WTC11 (cell line): ENCODE measurements at regions not wholly inside any gene's neighbourhood (a gene's known extent, or its start where the extent isn't known, plus 50 kb on each side); places are given as distances from the start of the nearest gene placed in this dataset.

Experiments
- ATAC-seq: fragments of 200-7000 bp; cut with Tn5 transposase; 2 replicates; pipeline ENCODE4 v1.10.0; 2021; ENCODE audit warnings: mild to moderate bottlenecking, moderate library complexity
- CTCF ChIA-PET: fragments of 300-600 bp; sonication (Branson Sonifier 250); formaldehyde crosslinking; loops from one replicate; lab custom pipeline; 2021; ENCODE audit warnings: antibody characterized with exemption; lab: Charles Lee
- POLR2A ChIA-PET: fragments of 350-600 bp; sonication (Branson Sonifier 250); formaldehyde crosslinking; loops from one replicate; lab custom pipeline; 2021; ENCODE audit warnings: antibody characterized with exemption; lab: Charles Lee
- DNase-seq: peaks from one replicate; pipeline ENCODE4 v3.0.0; 2021; ENCODE audit warnings: low spot score
- H3K27ac Mint-ChIP-seq: 2 replicates; pipeline ENCODE4 v1.8.0; 2021; ENCODE audit warnings: mixed read lengths
- H3K27me3 Mint-ChIP-seq: 2 replicates; pipeline ENCODE4 v1.8.0; 2021; ENCODE audit warnings: low read depth, mild to moderate bottlenecking, moderate library complexity, mixed read lengths
- H3K36me3 Mint-ChIP-seq: 2 replicates; pipeline ENCODE4 v1.8.0; 2021; ENCODE audit warnings: mixed read lengths
- H3K4me1 Mint-ChIP-seq: 2 replicates; pipeline ENCODE4 v1.8.0; 2022; ENCODE audit warnings: mixed read lengths
- H3K4me3 Mint-ChIP-seq: 2 replicates; pipeline ENCODE4 v1.8.0; 2021; ENCODE audit warnings: mild to moderate bottlenecking, moderate library complexity, mixed read lengths
- H3K9me3 Mint-ChIP-seq: 2 replicates; pipeline ENCODE4 v1.8.0; 2021; ENCODE audit warnings: mixed read lengths
- AFF4 ChIP-seq: sonication (generic); formaldehyde crosslinking; IDR thresholded peaks from 2 replicates; pipeline ENCODE4 v1.8.1; 2023; ENCODE audit warnings: mild to moderate bottlenecking, missing genetic modification reagents, borderline replicate concordance
- AR ChIP-seq: fragments of 250-450 bp; sonication (Bioruptor Pico); IDR thresholded peaks from 2 replicates; pipeline ENCODE4 v1.9.0; 2021; ENCODE audit warnings: mild to moderate bottlenecking
- ARID4B ChIP-seq: sonication (generic); formaldehyde crosslinking; IDR thresholded peaks from 2 replicates; pipeline ENCODE4 v1.8.0; 2023; ENCODE audit warnings: missing genetic modification reagents, mild to moderate bottlenecking, borderline replicate concordance
- ATF6 ChIP-seq: sonication (generic); formaldehyde crosslinking; IDR thresholded peaks from 2 replicates; pipeline ENCODE4 v1.8.1; 2023; ENCODE audit warnings: mild to moderate bottlenecking, missing genetic modification reagents
- ELF4 ChIP-seq: sonication (generic); formaldehyde crosslinking; IDR thresholded peaks from 2 replicates; pipeline ENCODE4 v1.8.1; 2022; ENCODE audit warnings: low read depth, mild to moderate bottlenecking, moderate library complexity, missing genetic modification reagents
- ERG ChIP-seq: fragments of 250-450 bp; sonication (Bioruptor Pico); IDR thresholded peaks from 2 replicates; pipeline ENCODE4 v1.8.0; 2021; ENCODE audit warnings: mild to moderate bottlenecking
- ESRRA ChIP-seq: sonication (generic); formaldehyde crosslinking; IDR thresholded peaks from 2 replicates; pipeline ENCODE4 v1.8.1; 2022; ENCODE audit warnings: mild to moderate bottlenecking, missing genetic modification reagents, borderline replicate concordance
- HMGA2 ChIP-seq: fragments of 250-450 bp; sonication (Bioruptor Pico); IDR thresholded peaks from 2 replicates; pipeline ENCODE4 v1.4.0; 2021; ENCODE audit warnings: mild to moderate bottlenecking, moderate library complexity
- MLX ChIP-seq: sonication (generic); formaldehyde crosslinking; IDR thresholded peaks from 2 replicates; pipeline ENCODE4 v1.8.1; 2023; ENCODE audit warnings: mild to moderate bottlenecking, missing genetic modification reagents, moderate library complexity
- NFE2L1 ChIP-seq: sonication (generic); formaldehyde crosslinking; IDR thresholded peaks from 2 replicates; pipeline ENCODE4 v1.8.1; 2023; ENCODE audit warnings: missing genetic modification reagents
- NFYB ChIP-seq: sonication (generic); formaldehyde crosslinking; conservative IDR thresholded peaks from 2 replicates; pipeline ENCODE4 v1.8.0; 2022; ENCODE audit warnings: low read depth, missing genetic modification reagents
- ZBTB21 ChIP-seq: sonication (generic); formaldehyde crosslinking; IDR thresholded peaks from 2 replicates; pipeline ENCODE4 v1.8.1; 2023; ENCODE audit warnings: mild to moderate bottlenecking, missing genetic modification reagents, borderline replicate concordance
- ZNF425 ChIP-seq: fragments of 250-450 bp; sonication (Bioruptor Pico); conservative IDR thresholded peaks from 2 replicates; pipeline ENCODE4 v1.9.0; 2021; ENCODE audit warnings: mild to moderate bottlenecking

GRCh38 chr7:25926009-25926408, 226.0 kb upstream of the NFE2L3 start (continued):
- no peak for TF ChIP-seq ARID4B (CRISPR knock-in tag)
- TF ChIP-seq ZBTB21 (CRISPR knock-in tag), result no peak
- TF ChIP-seq AR (CRISPR knock-in tag), result no peak
- TF ChIP-seq NFE2L1 (CRISPR knock-in tag), result no peak

GRCh38 chr7:25926451-25926850, 225.5 kb upstream of the NFE2L3 start:
- POLR2A ChIA-PET, result no interaction called here
- Mint-ChIP-seq H3K27ac (no peak overlapping the region), H3K4me1 (peaks cover 11% of the 10 kb centered on the region), H3K9me3 (peaks cover 22% of the 10 kb centered on the region), H3K4me3 (no peak overlapping the region), H3K36me3 (no peaks in the 10 kb centered on the region), H3K27me3 (no peaks in the 10 kb centered on the region)
- TF ChIP-seq ZBTB21 (CRISPR knock-in tag), result no peak
- no peak for TF ChIP-seq ZNF425 (CRISPR knock-in tag)
- no peak for TF ChIP-seq NFYB (CRISPR knock-in tag)
- TF ChIP-seq ATF6 (CRISPR knock-in tag), result no peak
- TF ChIP-seq ESRRA (CRISPR knock-in tag), result no peak
- no peak for TF ChIP-seq ELF4 (CRISPR knock-in tag)
- TF ChIP-seq HMGA2 (CRISPR knock-in tag), result no peak
- TF ChIP-seq MLX (CRISPR knock-in tag), result no peak
- no peak for TF ChIP-seq AFF4 (CRISPR knock-in tag)
- TF ChIP-seq ERG, result no peak
- TF ChIP-seq NFE2L1 (CRISPR knock-in tag), result no peak
- no peak for ATAC-seq
- CTCF ChIA-PET, result no interaction called here
- DNase-seq, result no peak
